Fibroblast of peridontal ligament (primary cell): ENCODE measurements at regions not wholly inside any gene's neighbourhood (a gene's known extent, or its start where the extent isn't known, plus 50 kb on each side); places are given as distances from the start of the nearest gene placed in this dataset.
A peak's percentile ranks its signal among the peaks of the same experiment; 100 is the strongest.

Source experiments
- DNase-seq: peaks from one replicate; pipeline ENCODE4 v3.0.0-alpha.2; 2010; ENCODE audit errors: extremely low read depth

GRCh38 chr3:151992326-151993041, 119.0 kb downstream of the SUCNR1 start:
- DNase-seq = no peak

GRCh38 chr3:151995091-151995490, 121.6 kb downstream of the SUCNR1 start:
- no peak for DNase-seq

DNA sequence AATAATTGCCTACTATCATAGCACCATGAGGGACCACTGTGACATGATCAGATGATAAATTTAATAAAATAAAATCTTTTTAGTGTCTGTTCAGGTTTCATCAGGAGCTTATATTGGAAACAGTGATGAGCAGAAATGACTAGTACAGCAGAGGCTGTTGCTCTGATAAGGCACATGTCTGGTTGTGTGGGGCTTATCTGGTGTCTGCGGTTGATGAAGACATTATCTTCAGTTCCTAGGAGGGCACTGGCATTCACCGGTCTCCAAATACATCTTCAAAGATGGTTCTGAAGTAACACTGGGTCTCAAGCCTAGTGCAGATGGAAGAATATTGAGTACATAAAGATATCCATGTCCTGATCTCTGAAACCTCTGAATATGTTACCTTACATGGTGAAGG, 125.3 kb downstream of the SUCNR1 start:
- no peak for DNase-seq

DNA sequence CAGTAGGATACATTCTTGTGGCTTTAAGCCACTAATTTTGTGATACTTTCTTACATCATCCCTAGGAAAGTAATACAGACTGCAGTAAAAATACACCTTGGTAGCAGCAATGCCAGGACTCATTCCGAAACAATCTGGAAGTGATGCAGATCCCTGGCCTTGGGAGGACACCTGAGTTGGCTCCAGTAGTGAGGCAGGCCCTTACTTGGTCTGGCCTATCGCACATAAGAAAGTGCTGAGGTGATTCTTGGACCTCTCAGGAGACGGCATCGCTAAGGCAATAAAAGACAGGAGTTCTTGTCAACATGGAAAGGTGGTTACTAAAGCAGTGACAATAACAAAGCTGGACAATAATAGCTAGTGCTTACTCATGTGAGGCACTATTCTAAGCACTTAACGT, 126.5 kb downstream of the SUCNR1 start:
- no peak for DNase-seq

DNA sequence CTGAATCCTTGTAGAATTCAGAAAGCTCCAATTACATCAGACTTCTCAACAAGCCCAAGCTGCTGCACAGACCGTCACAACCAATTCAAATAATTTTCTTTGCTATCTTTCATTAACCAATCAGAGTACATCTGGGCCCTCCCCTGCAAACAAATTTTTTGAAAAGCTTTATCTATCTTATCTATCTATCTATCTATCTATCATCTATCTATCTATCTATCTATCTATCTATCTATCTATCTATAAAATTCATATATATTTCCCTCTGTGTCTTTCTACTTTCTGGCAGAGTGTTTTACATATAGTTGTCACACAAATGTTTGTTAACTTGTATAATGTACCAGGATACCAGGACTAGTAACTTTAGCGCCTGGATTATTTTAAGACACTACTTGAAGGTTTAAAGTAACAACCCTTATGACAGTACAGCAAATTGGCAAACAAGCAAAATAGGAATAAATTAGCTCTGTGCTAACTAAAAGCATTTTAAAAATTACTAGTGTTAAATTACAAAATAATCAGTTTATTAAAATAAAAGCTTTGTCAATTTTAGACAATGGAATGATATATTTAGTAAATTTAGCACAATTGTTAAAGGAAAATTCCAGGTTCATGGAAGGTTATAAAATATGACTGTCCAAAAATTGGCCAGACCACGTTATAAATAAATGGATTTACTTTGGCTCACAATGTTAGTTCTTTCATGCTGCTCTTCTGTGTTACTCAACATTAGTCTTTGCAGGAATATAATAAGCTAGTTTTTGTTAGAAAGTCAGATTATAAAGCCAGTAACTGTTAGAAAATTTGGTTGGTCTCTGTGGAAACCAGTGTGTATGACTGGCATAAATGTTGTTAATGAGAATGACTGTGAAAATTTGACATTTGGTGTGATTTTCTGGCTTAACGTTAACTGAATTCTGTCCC, 138.6 kb downstream of the SUCNR1 start:
- DNase-seq = no peak

DNA sequence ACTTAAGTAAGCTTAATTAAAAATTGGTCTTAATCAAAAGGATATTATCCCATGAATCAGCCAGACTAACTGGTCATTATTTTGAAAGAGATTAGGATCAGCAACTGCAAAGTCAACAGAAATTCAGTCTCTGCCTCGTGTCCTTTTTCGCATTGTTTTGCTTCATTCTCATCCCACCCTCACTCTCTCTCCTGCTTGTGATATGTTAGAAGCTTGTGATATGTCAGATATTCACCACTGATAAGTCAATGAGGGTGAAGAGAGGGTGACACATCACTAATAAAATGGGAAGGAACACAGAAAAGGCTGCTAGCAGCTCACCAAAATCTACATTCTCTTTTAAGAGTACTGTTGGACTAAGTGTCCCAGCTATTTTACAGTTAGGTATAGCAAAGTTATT, 146.1 kb downstream of the SUCNR1 start:
- no peak for DNase-seq

DNA sequence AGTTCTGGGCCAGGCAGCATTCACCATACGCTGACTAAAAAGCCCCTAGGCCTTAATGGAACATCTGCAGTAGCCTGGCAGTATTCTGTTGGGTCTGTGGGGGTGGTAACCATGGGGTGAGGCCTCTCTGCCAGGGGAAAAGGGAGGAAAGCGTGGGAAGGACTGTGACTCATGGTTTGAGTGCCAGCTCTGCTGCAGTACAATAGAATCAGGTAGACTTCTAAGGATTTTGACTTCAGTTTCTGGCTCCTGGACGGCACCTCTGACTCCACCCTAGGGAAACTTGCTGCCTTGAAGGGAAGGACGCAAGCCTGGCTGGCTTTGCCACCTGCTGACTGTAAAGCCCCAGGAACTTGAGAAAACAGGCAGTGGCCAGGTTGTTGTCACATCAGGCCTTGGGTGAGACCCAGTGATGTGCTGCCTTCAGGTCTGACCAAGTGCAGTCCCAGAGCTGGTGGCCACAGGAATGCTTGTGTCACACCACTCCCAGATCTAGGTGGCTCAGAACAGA, 148.6 kb downstream of the SUCNR1 start:
- DNase-seq = peak; percentile 29

GRCh38 chr3:152026033-152026556, 152.7 kb downstream of the SUCNR1 start:
- peak; percentile 90 for DNase-seq

DNA sequence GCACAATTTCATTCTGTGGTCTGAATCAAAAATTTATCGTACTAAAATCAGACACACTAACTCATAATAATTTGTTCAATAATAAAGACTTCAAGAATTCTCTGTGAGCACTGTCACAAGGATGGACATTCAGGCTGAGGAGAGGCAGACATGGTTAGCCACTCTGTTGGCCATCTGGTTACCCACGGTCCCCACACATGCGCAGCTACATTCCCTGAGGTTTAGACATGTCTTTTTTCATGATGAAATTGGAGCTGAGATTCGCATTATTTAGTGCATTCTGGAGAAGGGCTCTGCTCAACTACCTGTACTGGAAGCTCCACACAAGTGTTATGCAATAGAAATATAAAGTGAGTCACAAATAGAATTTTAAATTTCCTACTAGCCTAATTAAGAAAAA, 156.9 kb downstream of the SUCNR1 start:
- DNase-seq = no peak

- DNase-seq = no peak
These were observed 157.9 kb downstream of the SUCNR1 start for GRCh38 chr3:152031321-152031720.

- no peak for DNase-seq
These were observed 163.9 kb downstream of the SUCNR1 start for GRCh38 chr3:152037297-152037696.

GRCh38 chr3:152037953-152038352, 164.5 kb downstream of the SUCNR1 start:
- DNase-seq = no peak

DNA sequence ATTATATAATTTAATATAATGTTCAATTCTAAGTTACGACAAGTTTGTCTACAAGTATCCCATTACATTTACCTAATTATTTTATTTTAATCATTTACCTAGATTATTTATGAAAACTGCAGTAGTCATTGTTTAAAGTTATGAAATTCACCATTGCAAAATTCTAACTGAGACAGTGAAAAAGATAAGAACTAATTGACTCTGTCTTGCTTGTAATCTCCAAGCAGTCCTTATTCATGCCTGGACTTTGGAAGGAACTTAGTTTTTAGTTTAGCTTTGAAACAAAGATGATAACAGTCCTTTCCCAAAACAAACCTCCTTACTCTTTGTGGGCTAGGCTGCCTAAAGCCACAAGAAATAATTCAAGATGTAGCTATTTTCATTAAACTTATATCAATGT, 165.0 kb downstream of the SUCNR1 start:
- no peak for DNase-seq

GRCh38 chr3:152039887-152040286, 166.4 kb downstream of the SUCNR1 start:
- no peak for DNase-seq

DNA sequence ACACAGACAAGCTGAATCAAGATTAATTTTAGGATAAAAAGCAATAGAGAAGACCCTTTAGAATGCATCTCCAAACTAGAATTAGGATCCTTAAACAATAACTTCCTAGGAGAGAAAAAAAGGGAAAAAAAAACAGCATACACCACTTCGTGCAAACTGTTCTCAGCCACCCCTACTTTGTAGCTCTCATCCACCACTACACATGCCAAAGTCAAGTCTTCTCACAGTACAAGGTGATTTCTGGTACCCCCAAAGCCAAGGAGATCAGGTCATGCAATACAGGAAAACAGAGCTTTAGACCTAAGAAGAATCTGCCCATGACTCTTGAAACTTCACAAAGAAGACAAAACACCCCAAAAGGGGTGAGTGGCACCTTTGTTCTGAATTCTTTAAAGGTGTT, 166.9 kb downstream of the SUCNR1 start:
- no peak for DNase-seq

GRCh38 chr3:152043620-152044019, 170.2 kb downstream of the SUCNR1 start:
- peak; percentile 40 for DNase-seq

DNA sequence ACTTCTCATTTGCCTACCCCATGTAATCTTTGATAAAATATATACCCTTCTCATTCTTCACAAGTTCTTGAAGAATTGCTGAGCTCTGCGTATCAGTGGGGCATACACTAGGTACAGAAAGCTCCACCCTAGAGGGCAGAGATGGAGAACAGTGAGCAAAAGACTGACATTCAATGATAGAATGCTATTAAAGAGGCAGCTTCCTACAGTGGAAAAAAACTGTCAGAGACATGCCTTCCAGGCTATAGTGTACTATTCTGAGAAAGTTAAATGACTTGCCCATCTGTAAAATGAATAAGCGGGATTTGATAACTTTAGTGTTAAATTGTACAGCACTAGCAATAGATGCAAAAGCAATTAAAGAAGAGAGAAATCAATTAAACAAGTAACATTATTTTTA, 172.8 kb downstream of the SUCNR1 start:
- no peak for DNase-seq

DNA sequence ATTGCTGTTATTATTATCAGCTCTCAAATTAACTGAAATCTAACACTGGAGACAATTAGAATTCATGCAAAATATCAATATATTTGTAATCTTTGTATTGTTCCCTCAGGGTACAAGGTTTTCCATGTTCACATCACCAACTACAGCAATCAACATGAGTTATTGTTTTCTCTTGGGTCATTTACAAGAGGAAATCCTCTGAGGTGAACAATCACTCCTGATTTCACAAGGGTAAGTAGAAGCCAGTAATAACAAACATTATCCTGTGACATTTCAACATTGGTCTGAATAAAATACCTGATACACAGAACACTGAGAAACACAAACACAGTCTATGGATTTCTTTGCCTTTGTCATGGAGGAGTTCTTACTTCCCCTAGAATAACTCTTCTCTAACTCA, 174.0 kb downstream of the SUCNR1 start:
- peak; percentile 43 for DNase-seq

GRCh38 chr3:152048831-152049230, 175.4 kb downstream of the SUCNR1 start:
- DNase-seq = no peak

DNA sequence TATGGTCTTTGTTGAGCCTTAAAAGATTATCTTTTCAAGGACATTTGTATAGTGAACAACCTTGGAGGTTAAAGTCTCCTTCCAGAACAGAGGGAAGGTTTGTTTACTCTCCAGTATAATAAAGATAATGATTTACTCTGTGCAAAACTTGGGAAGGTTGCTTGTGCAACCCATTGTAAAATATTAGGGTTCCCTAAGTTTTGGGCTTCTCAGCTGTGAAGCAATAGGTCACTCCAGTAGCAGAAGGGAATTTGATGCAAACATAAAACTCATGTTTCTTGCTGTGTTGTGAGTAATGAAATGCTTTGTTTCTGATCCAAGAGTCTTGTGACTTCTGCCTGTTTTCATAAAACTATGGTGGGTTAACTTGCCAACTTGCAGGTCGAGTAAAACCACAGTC, 177.5 kb downstream of the SUCNR1 start:
- peak; percentile 36 for DNase-seq

GRCh38 chr3:152051501-152052404, 178.3 kb downstream of the SUCNR1 start:
- DNase-seq = peak; percentile 49

DNA sequence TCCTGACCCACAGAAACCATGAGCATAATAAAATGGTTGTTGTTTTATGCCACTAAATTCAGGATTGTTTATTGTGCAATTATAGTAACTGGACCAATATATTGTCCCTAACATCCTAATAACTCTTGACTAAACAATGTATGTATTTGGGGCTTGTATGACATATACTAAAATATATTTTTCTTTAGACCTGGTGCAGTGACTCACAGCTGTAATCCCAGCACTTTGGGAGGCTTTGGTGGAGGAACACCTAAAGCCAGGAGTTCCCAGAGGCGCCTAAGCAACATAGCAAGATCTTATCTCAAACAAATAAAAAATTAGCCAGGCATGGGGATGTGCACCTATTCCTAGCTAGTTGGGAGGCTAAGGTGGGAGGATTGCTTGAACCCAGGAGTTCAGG, 180.4 kb downstream of the SUCNR1 start:
- DNase-seq = no peak
